ENCODE measurements at regions not wholly inside any gene's neighbourhood (a gene's known extent, or its start where the extent isn't known, plus 50 kb on each side); places are given as distances from the start of the nearest gene placed in this dataset.

DNA sequence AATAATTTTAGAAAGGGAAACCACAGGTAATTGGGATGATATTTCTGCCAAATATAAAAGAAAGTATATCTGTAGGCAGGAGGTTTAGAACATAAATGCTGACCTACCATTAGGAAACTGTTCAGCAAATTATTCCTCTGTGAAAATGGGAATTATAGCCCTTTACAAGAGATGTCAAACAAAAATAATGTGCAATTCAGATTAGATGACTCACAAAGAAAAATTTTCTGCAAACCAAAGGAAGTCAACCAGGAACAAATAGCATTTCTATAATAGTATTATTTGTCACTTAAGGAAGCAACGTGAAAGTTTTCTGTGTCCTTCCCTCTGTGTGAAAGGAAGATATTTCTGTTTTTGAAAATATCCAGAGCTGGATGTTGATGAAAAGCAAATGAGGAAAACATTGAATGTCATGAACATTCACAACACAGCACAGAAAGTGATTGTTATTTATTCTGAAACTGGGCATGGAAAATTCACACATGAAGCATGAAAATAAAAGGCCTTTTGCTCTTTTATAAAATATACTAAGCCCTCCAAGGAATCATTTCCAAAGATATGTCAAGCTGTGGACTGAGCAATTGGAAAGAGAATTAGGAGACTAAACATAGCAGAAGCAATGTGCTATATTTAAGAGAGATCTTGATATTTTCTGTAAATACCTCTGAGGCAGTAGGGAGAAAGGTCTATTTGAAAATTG is 57.9 kb upstream of the SPHKAP start:
- DNase-seq, result no peak
- WGBS, 3 donors, result 55 to 72% (median 66%) methylated on average over 1 of the region's 1 CpG
- no peaks in the 10 kb centered on the region for H3K4me1 ChIP-seq (ENCODE audit: control insufficient read depth in 3 of 3, insufficient read depth in 2 of 3, low read depth in 1 of 3, low read length in 2 of 3)
- H3K27me3 ChIP-seq (ENCODE audit: control insufficient read depth in 3 of 3, insufficient read depth in 3 of 3, low read length in 3 of 3), result no peaks in the 10 kb centered on the region
- no peaks in the 10 kb centered on the region for H3K36me3 ChIP-seq (ENCODE audit: control insufficient read depth in 3 of 3, insufficient read depth in 2 of 3, low read depth in 1 of 3, low read length in 3 of 3)
- no peak overlapping the region for H3K27ac ChIP-seq (ENCODE audit: low read depth in 1 of 3, low read length in 2 of 3)
- no peak for FAIRE-seq
- no peaks in the 10 kb centered on the region for H3K9me3 ChIP-seq (ENCODE audit: control insufficient read depth in 2 of 2, insufficient read depth in 1 of 2, low read depth in 1 of 2, low read length in 1 of 2)
- no peak overlapping the region for H3K4me3 ChIP-seq (ENCODE audit: low read depth in 1 of 3, low read length in 3 of 3)

All from small intestine (tissue), 7 donors.